B cell (primary cell): ENCODE measurements at regions not wholly inside any gene's neighbourhood (a gene's known extent, or its start where the extent isn't known, plus 50 kb on each side); places are given as distances from the start of the nearest gene placed in this dataset.

Experiments
- EZH2 ChIP-seq: IDR thresholded peaks from 2 replicates; pipeline ENCODE4 v1.6.1; 2012; ENCODE audit warnings: borderline replicate concordance, low read depth, mild to moderate bottlenecking, moderate library complexity, low read length; ENCODE audit not compliant: insufficient read depth, poor library complexity, severe bottlenecking
- TF ChIP-seq, protein P1 (sequence below): fragments of 200-600 bp; IDR thresholded peaks from one replicate; pipeline ENCODE4 v1.8.0; 2022; ENCODE audit warnings: antibody characterized with exemption, mild to moderate bottlenecking

GRCh38 chr1:182003025-182003725 lies 58.3 kb downstream of the ZNF648 start:
- TF ChIP-seq, protein P1, sequence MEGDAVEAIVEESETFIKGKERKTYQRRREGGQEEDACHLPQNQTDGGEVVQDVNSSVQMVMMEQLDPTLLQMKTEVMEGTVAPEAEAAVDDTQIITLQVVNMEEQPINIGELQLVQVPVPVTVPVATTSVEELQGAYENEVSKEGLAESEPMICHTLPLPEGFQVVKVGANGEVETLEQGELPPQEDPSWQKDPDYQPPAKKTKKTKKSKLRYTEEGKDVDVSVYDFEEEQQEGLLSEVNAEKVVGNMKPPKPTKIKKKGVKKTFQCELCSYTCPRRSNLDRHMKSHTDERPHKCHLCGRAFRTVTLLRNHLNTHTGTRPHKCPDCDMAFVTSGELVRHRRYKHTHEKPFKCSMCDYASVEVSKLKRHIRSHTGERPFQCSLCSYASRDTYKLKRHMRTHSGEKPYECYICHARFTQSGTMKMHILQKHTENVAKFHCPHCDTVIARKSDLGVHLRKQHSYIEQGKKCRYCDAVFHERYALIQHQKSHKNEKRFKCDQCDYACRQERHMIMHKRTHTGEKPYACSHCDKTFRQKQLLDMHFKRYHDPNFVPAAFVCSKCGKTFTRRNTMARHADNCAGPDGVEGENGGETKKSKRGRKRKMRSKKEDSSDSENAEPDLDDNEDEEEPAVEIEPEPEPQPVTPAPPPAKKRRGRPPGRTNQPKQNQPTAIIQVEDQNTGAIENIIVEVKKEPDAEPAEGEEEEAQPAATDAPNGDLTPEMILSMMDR, result no peak
- no peak for TF ChIP-seq EZH2
